ENCODE measurements at regions not wholly inside any gene's neighbourhood (a gene's known extent, or its start where the extent isn't known, plus 50 kb on each side); places are given as distances from the start of the nearest gene placed in this dataset.

GRCh38 chr2:8211384-8211783, 470.5 kb upstream of the ID2 start:
- TF ChIP-seq CTCF (IDR thresholded peaks at IDR 0.05) (no peak), POLR2A (IDR thresholded peaks at IDR 0.05) (no peak)
